Activated CD8-positive, alpha-beta memory T cell treated with anti-CD3 and anti-CD28 coated beads, Interleukin-2, amount 50 U/mL, for 24 hours (primary cell): ENCODE measurements at regions not wholly inside any gene's neighbourhood (a gene's known extent, or its start where the extent isn't known, plus 50 kb on each side); places are given as distances from the start of the nearest gene placed in this dataset.
"Not testable (repeated sequence)": the region's sequence is repeated elsewhere in the genome, so short reads cannot be mapped to it uniquely, and the experiment has no call there.

Experiments used
- DNase-seq: peaks from one replicate; pipeline ENCODE4 v3.0.0-alpha.2; 2020; ENCODE audit errors: extremely low read depth

GRCh38 chr2:196277002-196277401 lies 105.6 kb upstream of the STK17B start:
- no peak for DNase-seq

GRCh38 chr2:196278491-196278911 lies 107.1 kb upstream of the STK17B start:
- no peak for DNase-seq

- DNase-seq: no peak
These were observed 108.2 kb upstream of the STK17B start for GRCh38 chr2:196279541-196279940.

- DNase-seq: no peak
These were observed 112.9 kb upstream of the STK17B start for GRCh38 chr2:196284144-196284844.

- no peak for DNase-seq
These were observed 113.6 kb upstream of the STK17B start for GRCh38 chr2:196284866-196285557.

GRCh38 chr2:196286821-196287220 lies 115.4 kb upstream of the STK17B start:
- DNase-seq: no peak

- DNase-seq: no peak
These were observed 116.1 kb upstream of the STK17B start for GRCh38 chr2:196287523-196287922.

GRCh38 chr2:196288006-196288538 lies 116.7 kb upstream of the STK17B start:
- DNase-seq: no peak

GRCh38 chr2:196289000-196289399 lies 117.6 kb upstream of the STK17B start:
- no peak for DNase-seq

GRCh38 chr2:196290136-196290535 lies 118.8 kb upstream of the STK17B start:
- DNase-seq: no peak

GRCh38 chr2:196290569-196290968 lies 119.2 kb upstream of the STK17B start:
- DNase-seq: no peak

- DNase-seq: no peak
These were observed 120.0 kb upstream of the STK17B start for GRCh38 chr2:196291426-196291825.

GRCh38 chr2:196291873-196292800 lies 120.8 kb upstream of the STK17B start:
- no peak for DNase-seq

- DNase-seq: no peak
These were observed 122.6 kb upstream of the STK17B start for GRCh38 chr2:196293751-196294515.

- DNase-seq: no peak
These were observed 123.1 kb upstream of the STK17B start for GRCh38 chr2:196294516-196294909.

- DNase-seq: no peak
These were observed 123.6 kb upstream of the STK17B start for GRCh38 chr2:196295005-196295404.

- DNase-seq: not testable (repeated sequence)
These were observed 126.8 kb upstream of the STK17B start for GRCh38 chr2:196298106-196298723.

- DNase-seq: no peak
These were observed 136.5 kb upstream of the STK17B start for GRCh38 chr2:196307775-196308305.

- no peak for DNase-seq
These were observed 138.3 kb upstream of the STK17B start for GRCh38 chr2:196309691-196310090.

- DNase-seq: no peak
These were observed 142.8 kb upstream of the STK17B start for GRCh38 chr2:196314157-196314556.

GRCh38 chr2:196314780-196315179 lies 143.4 kb upstream of the STK17B start:
- DNase-seq: no peak
